Kidney capillary endothelial cell (primary cell): ENCODE measurements at regions not wholly inside any gene's neighbourhood (a gene's known extent, or its start where the extent isn't known, plus 50 kb on each side); places are given as distances from the start of the nearest gene placed in this dataset.

Experiments used
- DNase-seq: peaks from one replicate; pipeline ENCODE4 v3.0.0-alpha.2; 2018; ENCODE audit warnings: low spot score

DNA sequence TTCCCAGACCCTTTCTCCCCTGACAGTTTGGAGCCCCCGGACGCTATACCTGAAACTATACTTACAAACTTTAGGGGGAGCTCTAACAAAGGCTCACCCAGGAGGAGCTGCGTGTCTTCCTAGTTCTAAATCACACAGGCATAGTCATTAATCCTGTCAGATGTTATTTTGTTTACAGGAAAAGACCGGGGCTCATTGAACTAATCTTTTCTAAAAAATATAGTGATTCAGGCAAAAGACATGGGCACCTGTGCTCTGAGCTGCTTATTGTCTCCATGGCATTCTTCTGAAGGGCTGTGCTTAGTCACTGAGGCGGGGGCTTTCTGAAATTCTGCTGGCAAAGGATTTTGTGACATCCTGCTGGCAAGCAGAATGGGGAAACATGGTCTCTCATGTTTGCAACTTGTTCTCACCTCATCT, 1577.0 kb downstream of the NCAM2 start:
- DNase-seq: peak; percentile 80

GRCh38 chr21:22579741-22580140, 1581.5 kb downstream of the NCAM2 start:
- DNase-seq: no peak

DNA sequence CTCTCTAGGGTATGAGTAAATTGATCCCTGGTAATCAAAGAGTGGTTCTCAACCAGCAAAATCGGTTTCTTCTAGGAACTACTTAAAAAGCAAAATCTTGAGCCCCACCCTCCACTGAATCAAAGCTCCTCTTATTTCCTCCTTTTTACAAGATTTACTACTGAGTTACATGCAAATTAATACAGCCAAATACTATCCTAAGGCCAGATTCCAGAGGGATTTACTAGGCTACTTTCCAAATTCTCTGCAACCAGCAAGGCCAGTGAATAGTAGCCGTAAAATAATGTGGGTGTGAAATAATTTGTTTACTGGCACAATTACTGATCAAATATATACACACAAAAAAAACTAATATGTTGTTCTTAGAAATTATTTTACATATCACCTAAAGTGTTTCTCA, 1583.8 kb downstream of the NCAM2 start:
- no peak for DNase-seq

- DNase-seq: no peak
Observed at GRCh38 chr21:22584308-22584707, 1586.1 kb downstream of the NCAM2 start.

- no peak for DNase-seq
Observed at GRCh38 chr21:22585558-22585957, 1587.3 kb downstream of the NCAM2 start.

- no peak for DNase-seq
Observed at GRCh38 chr21:22597660-22598255, 1599.5 kb downstream of the NCAM2 start.

DNA sequence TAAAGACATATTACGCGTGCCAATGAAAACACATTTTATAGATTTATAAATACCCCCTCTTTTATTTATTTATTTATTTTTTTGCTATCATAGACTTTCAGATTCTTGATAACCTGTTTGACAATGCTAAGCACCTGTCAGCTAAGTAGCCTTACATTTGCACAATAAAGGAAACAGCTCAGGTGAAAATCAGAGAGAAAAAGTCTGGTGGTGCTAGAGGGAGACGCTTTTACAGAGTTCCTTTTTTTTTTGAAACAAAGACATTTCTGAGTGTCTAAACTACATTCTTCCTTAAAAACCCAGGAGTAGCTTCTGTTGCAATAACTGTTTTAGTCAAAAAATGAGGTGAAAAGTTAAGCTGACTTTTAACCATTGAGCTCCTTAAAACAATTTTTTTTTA, 1611.6 kb downstream of the NCAM2 start:
- DNase-seq: no peak

- DNase-seq: no peak
Observed at GRCh38 chr21:22627911-22628310, 1629.7 kb downstream of the NCAM2 start.

GRCh38 chr21:22630953-22631465, 1632.8 kb downstream of the NCAM2 start:
- no peak for DNase-seq

DNA sequence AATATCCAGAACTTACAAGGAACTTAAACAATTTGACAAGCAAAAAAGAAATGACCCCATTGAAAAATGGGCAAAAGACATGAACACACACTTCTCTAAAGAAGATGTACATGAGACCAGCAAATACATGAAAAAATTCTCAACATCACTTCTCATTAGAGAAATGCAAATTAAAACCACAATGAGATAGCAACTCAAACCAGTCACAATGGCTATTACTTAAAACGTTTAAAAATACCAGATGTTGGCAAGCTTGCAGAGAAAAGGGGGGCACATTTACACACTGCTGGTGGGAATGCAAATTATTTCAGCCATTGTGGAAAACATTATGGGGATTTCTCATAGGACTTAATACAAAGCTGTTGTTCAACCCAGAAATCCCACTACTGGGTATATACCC, 1634.0 kb downstream of the NCAM2 start:
- no peak for DNase-seq

DNA sequence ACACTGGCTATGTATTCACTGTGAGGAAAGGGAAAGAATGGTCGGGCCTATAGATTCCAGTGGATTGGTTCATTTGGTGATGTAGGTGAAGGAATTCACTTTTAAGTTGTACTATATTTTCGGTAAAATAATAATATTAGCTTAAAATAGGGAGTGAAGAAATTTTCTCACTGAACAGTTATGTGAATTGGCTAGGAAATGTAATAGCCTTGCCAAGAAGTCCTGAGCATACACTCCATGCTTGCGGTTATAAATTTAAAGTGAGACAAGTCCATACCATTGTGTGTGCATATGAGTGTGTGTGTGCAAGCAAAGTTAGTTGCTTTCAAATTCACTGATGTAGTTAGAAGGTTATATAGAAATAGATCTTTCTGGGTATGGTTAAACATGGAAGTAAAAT, 1651.0 kb downstream of the NCAM2 start:
- DNase-seq: no peak

DNA sequence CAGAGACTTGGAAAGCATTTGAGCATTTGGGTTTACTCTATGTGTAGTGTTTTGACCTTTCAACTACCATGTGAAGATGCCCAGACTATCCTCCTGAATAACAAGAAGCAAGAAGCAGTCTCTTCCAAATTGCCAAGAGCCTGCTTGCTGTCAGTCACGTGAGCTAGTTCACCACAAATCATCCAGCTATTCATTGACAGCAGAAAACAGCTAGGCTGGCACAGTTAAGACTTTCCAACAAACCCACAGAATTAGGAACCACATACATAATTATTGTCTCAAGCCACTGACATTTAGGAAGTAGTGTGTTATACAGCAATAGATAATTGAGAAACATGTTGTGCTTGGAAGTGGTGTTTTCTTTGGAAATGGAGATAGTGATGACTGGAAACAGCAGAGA, 1652.0 kb downstream of the NCAM2 start:
- DNase-seq: no peak

GRCh38 chr21:22657781-22658180, 1659.6 kb downstream of the NCAM2 start:
- DNase-seq: no peak

DNA sequence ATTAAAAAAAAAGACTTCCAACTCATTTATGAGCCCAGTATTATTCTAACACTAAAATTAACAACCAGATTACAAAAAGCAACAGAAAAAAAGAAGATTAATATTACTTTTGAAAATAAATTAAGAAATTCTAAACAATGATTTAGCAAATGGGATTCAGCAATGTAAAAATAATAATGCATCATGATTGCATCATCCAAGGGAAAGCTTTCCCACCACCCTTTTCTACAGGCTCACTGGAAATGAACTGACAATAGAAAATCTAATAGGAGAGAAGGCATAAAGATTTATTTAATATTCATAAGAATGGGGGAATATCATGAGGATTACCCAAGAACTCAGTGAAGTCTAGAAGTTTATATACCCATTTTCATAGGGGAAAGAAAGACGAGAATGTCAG, 1671.9 kb downstream of the NCAM2 start:
- DNase-seq: no peak

DNA sequence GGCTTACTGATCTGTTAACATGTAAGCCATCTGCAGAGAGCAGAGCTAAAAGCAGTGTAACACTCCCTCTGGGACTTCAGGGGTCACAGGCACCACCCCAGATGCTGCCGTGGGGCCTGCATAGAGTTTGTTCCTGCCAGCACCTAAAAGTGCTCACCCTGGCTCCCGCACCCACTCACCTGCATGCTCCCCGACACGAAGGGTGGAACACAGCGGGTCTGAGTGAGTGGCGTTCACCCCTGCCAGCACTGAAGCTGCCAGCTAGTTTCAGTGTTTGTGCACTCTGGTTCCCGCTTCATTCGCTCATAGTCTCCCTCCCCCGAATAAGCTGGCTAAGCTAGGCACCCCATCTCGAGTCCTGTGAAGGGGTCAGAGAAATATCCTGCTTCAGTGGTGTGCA, 1681.0 kb downstream of the NCAM2 start:
- no peak for DNase-seq

DNA sequence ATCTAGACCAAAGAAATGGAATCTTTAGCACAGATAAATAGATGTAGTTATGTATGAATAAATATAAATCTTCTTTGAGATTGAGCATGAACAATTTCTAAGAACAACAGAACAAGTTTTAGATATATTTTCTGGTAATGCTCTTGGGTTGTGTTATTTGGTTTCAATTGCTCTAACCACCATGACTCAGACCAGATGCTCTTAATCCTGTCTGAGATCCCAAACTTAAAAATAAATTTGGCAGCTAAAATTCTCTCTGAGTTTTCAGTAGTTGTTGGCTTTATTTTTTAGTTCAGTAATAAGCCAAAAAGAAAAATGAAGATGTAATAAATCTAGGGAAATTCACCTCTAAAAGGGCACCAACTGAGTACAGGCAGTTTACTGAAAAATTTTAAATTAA, 1693.4 kb downstream of the NCAM2 start:
- DNase-seq: no peak

DNA sequence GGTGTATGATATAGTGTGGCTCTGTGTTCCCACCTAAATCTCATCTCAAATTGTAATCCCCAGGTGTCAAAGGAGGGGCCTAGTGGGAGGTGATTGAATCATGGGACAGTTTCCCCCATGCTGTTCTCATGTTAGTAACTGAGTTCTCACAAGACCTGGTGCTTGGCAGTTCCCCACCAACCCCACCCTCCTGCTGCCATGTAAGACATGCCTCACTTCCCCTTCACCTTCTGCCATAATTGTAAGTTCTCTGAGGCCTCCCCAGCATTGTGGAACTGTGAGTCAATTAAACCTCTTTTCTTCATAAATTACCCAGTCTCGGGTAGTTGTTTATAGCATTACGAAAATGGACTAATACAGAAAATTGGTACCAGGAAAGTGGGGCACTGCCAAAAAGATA, 1705.3 kb downstream of the NCAM2 start:
- no peak for DNase-seq

DNA sequence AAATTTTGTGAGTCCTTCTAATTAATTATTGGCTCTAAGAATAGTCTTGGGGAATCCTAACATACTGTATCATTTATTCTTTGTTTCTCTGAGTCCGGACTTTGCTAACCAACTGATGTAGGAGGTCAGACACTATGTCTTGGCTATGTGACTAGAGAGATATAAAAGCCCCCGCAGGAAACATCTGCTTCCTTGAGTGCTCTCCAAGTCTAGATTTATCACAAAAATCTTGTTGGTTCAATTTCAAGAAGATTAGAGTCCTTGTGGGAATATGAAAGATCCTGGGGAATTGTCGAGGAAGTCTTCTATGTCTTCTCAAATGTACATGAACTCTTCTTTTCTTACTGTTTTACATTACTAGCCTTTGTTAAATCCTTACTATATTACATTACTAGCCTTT, 1712.5 kb downstream of the NCAM2 start:
- DNase-seq: peak; percentile 82

GRCh38 chr21:22711636-22712035, 1713.4 kb downstream of the NCAM2 start:
- peak; percentile 54 for DNase-seq

DNA sequence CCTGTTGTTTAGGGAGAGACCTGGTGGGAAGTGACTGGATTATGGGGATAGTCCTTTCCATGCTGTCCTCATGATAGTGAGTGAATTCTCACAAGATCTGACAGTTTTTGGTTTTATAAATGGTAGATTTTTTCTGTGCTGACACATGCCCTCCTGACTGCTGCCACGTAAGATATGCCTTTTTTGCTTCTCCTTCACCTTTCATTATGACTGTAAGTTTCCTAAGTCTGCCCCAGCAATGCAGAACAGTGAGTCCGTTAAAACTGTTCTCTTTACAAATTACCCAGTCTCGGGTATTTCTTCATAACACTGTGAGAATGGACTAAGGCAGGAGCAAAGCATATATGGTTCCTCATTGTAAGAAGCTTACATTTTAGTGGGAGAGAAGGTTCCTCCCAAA, 1727.2 kb downstream of the NCAM2 start:
- DNase-seq: no peak

- no peak for DNase-seq
Observed at GRCh38 chr21:22728091-22728490, 1729.9 kb downstream of the NCAM2 start.

DNA sequence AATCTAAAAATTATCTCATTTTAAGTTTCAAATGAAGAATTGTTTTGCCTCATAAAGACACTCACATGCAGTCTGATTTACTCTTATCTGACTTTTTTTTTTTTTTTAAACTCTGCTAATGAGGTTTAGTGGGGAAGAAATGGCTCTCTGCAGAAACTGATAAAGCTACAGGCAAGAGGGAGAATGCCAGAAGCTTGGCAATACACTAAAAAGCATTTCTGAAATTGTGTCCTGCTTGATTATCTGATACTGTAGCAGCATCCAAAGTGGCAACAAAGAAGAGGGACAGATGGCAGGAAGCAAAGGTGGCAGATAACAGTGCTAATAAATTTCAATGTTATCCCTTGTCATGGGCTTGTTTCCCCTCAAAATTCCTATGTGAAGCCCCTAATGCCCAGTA, 1744.9 kb downstream of the NCAM2 start:
- DNase-seq: no peak

- DNase-seq: no peak
Observed at GRCh38 chr21:22754746-22755145, 1756.5 kb downstream of the NCAM2 start.

DNA sequence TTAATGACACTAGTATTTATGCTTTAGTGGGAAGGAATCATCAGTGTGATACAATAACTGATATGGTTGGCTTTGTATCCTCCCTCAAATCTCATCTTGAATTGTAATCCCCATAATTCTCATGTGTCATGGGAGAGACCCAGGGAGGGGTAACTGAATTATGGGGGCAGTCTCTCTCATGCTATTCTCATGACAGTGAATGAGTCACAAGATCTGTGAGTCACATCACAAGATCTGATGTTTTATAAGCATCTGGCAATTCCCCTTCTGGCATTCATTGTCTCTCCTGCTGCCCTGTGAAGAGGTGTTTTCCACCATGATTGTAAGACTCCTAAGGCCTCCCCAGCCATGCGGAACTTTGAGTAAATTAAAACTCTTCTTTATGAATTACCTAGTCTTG, 1760.3 kb downstream of the NCAM2 start:
- peak; percentile 26 for DNase-seq

DNA sequence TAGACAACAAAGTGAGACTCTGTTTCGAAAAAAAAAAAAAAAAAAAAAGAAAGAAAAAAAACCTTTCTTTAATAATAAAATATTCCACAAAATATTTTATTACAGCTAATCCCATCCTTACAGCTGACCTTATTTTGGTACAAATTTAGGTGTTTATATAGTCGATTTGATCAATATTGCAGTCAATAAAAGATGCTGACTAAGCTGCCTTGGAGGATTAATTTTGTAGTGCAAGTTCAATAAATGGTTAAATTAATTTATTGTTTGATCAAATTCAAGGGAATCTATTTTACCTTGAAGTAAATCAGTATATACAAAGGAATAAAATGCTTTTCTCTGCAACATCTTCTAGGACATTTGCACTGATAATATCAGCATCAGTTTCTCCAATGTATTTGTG, 1764.3 kb downstream of the NCAM2 start:
- no peak for DNase-seq
